GM18498 (cell line): ENCODE measurements at regions not wholly inside any gene's neighbourhood (a gene's known extent, or its start where the extent isn't known, plus 50 kb on each side); places are given as distances from the start of the nearest gene placed in this dataset.

Experiments
- ATAC-seq: cut with Tn5 transposase; IDR thresholded peaks from one replicate; pipeline ENCODE4 v1.9.1; 2021; ENCODE audit warnings: mild to moderate bottlenecking, moderate library complexity; ENCODE audit not compliant: unreplicated experiment

GRCh38 chr5:107294211-107294550, 376.6 kb downstream of the EFNA5 start:
- peak; percentile 63 for ATAC-seq

- peak; percentile 15 for ATAC-seq
These were observed 377.1 kb downstream of the EFNA5 start for GRCh38 chr5:107293541-107294210.

- no peak for ATAC-seq
These were observed 378.9 kb downstream of the EFNA5 start for GRCh38 chr5:107291866-107292265.

GRCh38 chr5:107290780-107291398, 379.8 kb downstream of the EFNA5 start:
- no peak for ATAC-seq

- peak; percentile 92 for ATAC-seq
These were observed 381.6 kb downstream of the EFNA5 start for GRCh38 chr5:107289030-107289714.

GRCh38 chr5:107286447-107287098, 384.2 kb downstream of the EFNA5 start:
- no peak for ATAC-seq

- peak; percentile 28 for ATAC-seq
These were observed 385.0 kb downstream of the EFNA5 start for GRCh38 chr5:107285772-107286171.

GRCh38 chr5:107284822-107285525, 385.8 kb downstream of the EFNA5 start:
- ATAC-seq = no peak

GRCh38 chr5:107282061-107282460, 388.7 kb downstream of the EFNA5 start:
- ATAC-seq = no peak

GRCh38 chr5:107278774-107279173, 392.0 kb downstream of the EFNA5 start:
- no peak for ATAC-seq

GRCh38 chr5:107277485-107278125, 393.1 kb downstream of the EFNA5 start:
- ATAC-seq = no peak

- no peak for ATAC-seq
These were observed 395.4 kb downstream of the EFNA5 start for GRCh38 chr5:107275333-107275732.

- ATAC-seq = no peak
These were observed 396.2 kb downstream of the EFNA5 start for GRCh38 chr5:107274571-107274970.

- ATAC-seq = no peak
These were observed 397.8 kb downstream of the EFNA5 start for GRCh38 chr5:107272954-107273353.

- no peak for ATAC-seq
These were observed 398.2 kb downstream of the EFNA5 start for GRCh38 chr5:107272509-107272908.

- no peak for ATAC-seq
These were observed 398.9 kb downstream of the EFNA5 start for GRCh38 chr5:107271682-107272350.

- no peak for ATAC-seq
These were observed 400.2 kb downstream of the EFNA5 start for GRCh38 chr5:107270561-107270960.

- ATAC-seq = no peak
These were observed 401.1 kb downstream of the EFNA5 start for GRCh38 chr5:107269678-107270077.

GRCh38 chr5:107269256-107269655, 401.5 kb downstream of the EFNA5 start:
- no peak for ATAC-seq

- ATAC-seq = no peak
These were observed 402.5 kb downstream of the EFNA5 start for GRCh38 chr5:107268241-107268640.
